ENCODE measurements at regions not wholly inside any gene's neighbourhood (a gene's known extent, or its start where the extent isn't known, plus 50 kb on each side); places are given as distances from the start of the nearest gene placed in this dataset.

- BruUV-seq (replicated peaks), result no TSS peak
- POLR2A ChIA-PET (ENCODE audit: unreplicated experiment), result interaction anchor here (0.6 kb wide), 2 partner anchors 34 to 222 kb away, joined by 3 to 6 read pairs; no protein-coding TSS in a partner anchor
- no peaks in the 10 kb centered on the region for H3K79me2 ChIP-seq (ENCODE audit: low read depth)
- CTCF ChIA-PET, result no interaction called here
- no peak overlapping the region for H3K4me2 ChIP-seq
- no peaks in the 10 kb centered on the region for H3K36me3 ChIP-seq (ENCODE audit: low read depth)
- no peaks in the 10 kb centered on the region for H3K4me1 ChIP-seq (replicated peaks; ENCODE audit: insufficient read depth)
- no peak overlapping the region for H3K27ac ChIP-seq
- no peaks in the 10 kb centered on the region for H3K27me3 ChIP-seq (ENCODE audit: insufficient read depth, low read depth)
- no peak overlapping the region for H2AFZ ChIP-seq
- no peaks in the 10 kb centered on the region for H3K9me3 ChIP-seq (ENCODE audit: insufficient read depth, low read depth)
- H3K9me2 ChIP-seq (ENCODE audit: insufficient read depth), result no peaks in the 10 kb centered on the region
- H3F3A ChIP-seq (ENCODE audit: insufficient read depth, low read depth), result no peaks in the 10 kb centered on the region
- intact Hi-C loops (cut with micrococcal nuclease; ENCODE audit: unreplicated experiment), result no loop called here
- TF ChIP-seq EZH2 (IDR thresholded peaks at IDR 0.05; ENCODE audit: low read depth), result no peak
- no peak for TF ChIP-seq CTCF (conservative IDR thresholded peaks at IDR 0.05)
- no peaks in the 10 kb centered on the region for H4K20me1 ChIP-seq (ENCODE audit: insufficient read depth)
- no peak for DNase-seq
- H3K4me3 ChIP-seq, result no peak overlapping the region
These were observed 202.6 kb upstream of the CTBP2 start for GRCh38 chr10:125362950-125363349.

- H3K9me3 ChIP-seq (ENCODE audit: insufficient read depth, low read depth), result no peaks in the 10 kb centered on the region
- no TSS peak for BruUV-seq (replicated peaks)
- CTCF ChIA-PET, result no interaction called here
- no peak for DNase-seq
- intact Hi-C loops (cut with micrococcal nuclease; ENCODE audit: unreplicated experiment), result no loop called here
- H3K9me2 ChIP-seq (ENCODE audit: insufficient read depth), result no peaks in the 10 kb centered on the region
- H3K36me3 ChIP-seq (ENCODE audit: low read depth), result no peaks in the 10 kb centered on the region
- no peaks in the 10 kb centered on the region for H3K4me1 ChIP-seq (replicated peaks; ENCODE audit: insufficient read depth)
- H3K27me3 ChIP-seq (ENCODE audit: insufficient read depth, low read depth), result no peaks in the 10 kb centered on the region
- H4K20me1 ChIP-seq (ENCODE audit: insufficient read depth), result no peaks in the 10 kb centered on the region
- H2AFZ ChIP-seq, result no peak overlapping the region
- POLR2A ChIA-PET (ENCODE audit: unreplicated experiment), result no interaction called here
- no peaks in the 10 kb centered on the region for H3F3A ChIP-seq (ENCODE audit: insufficient read depth, low read depth)
- no peak overlapping the region for H3K4me2 ChIP-seq
- H3K4me3 ChIP-seq, result no peak overlapping the region
- TF ChIP-seq CTCF (conservative IDR thresholded peaks at IDR 0.05) (no peak), EZH2 (IDR thresholded peaks at IDR 0.05; ENCODE audit: low read depth) (no peak)
- no peak overlapping the region for H3K27ac ChIP-seq
- no peaks in the 10 kb centered on the region for H3K79me2 ChIP-seq (ENCODE audit: low read depth)
These were observed 199.0 kb upstream of the CTBP2 start for GRCh38 chr10:125359401-125359800.

- no peaks in the 10 kb centered on the region for H3K4me1 ChIP-seq (replicated peaks; ENCODE audit: insufficient read depth)
- intact Hi-C loops (cut with micrococcal nuclease; ENCODE audit: unreplicated experiment), result no loop called here
- no peak overlapping the region for H3K4me3 ChIP-seq
- TF ChIP-seq EZH2 (IDR thresholded peaks at IDR 0.05; ENCODE audit: low read depth), result no peak
- no peak for TF ChIP-seq CTCF (conservative IDR thresholded peaks at IDR 0.05)
- H3K9me3 ChIP-seq (ENCODE audit: insufficient read depth, low read depth), result no peaks in the 10 kb centered on the region
- H4K20me1 ChIP-seq (ENCODE audit: insufficient read depth), result no peaks in the 10 kb centered on the region
- H3K4me2 ChIP-seq, result no peak overlapping the region
- ChIA-PET POLR2A (ENCODE audit: unreplicated experiment) (no interaction called here), CTCF (no interaction called here)
- no peaks in the 10 kb centered on the region for H3K79me2 ChIP-seq (ENCODE audit: low read depth)
- DNase-seq, result no peak
- no peaks in the 10 kb centered on the region for H3K9me2 ChIP-seq (ENCODE audit: insufficient read depth)
- H3K36me3 ChIP-seq (ENCODE audit: low read depth), result no peaks in the 10 kb centered on the region
- H2AFZ ChIP-seq, result no peak overlapping the region
- H3F3A ChIP-seq (ENCODE audit: insufficient read depth, low read depth), result no peaks in the 10 kb centered on the region
- no peak overlapping the region for H3K27ac ChIP-seq
- no peaks in the 10 kb centered on the region for H3K27me3 ChIP-seq (ENCODE audit: insufficient read depth, low read depth)
- no TSS peak for BruUV-seq (replicated peaks)
These were observed 195.3 kb upstream of the CTBP2 start for GRCh38 chr10:125355657-125356056.
